GM18502 (cell line): ENCODE measurements at regions not wholly inside any gene's neighbourhood (a gene's known extent, or its start where the extent isn't known, plus 50 kb on each side); places are given as distances from the start of the nearest gene placed in this dataset.
"Not testable (repeated sequence)": the region's sequence is repeated elsewhere in the genome, so short reads cannot be mapped to it uniquely, and the experiment has no call there.

ENCODE experiments used
- ATAC-seq: cut with Tn5 transposase; IDR thresholded peaks from one replicate; pipeline ENCODE4 v1.9.1; 2021; ENCODE audit warnings: mild to moderate bottlenecking; ENCODE audit not compliant: unreplicated experiment, poor library complexity

DNA sequence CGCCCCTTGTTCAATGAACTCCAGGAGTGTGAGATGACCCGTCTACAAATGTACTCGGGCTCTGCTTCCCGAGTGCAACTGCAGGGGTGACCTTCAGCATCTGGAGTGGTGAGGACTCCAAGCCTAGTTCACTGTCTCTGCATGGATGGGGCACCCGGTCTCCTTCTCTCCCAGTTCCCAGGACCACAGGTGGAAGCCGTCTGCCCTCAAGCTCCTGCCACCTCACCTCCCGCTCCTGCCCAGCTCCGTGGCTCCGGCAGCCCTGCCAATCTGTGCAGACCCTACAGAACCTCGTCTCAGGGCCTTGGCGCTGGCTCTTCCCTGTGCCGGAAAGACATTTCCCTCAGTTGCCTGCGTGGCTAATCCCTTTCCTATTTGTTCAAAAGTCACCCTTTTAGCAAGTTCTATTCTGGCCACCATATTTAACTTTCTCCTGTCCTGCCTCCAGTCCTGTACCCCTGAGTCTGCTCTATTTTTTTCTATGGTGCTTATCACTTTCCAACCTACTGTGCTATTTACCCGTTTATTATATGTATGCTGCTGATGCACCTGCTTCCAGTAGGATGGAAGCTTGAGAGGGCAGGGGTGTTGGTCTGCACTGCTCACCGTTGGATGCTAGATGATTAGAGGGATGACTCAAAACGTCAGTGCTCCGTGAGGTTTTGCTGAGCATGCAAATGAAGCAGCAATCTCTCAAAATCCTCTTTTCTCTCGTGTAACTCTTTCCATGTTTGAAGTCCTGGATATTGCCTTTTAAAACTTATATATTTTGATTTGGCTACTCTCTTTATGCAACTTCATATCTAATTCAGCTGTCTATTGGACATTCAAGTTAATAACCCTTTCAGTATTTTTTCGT, 641.4 kb downstream of the ACTR3B start:
- no peak for ATAC-seq

DNA sequence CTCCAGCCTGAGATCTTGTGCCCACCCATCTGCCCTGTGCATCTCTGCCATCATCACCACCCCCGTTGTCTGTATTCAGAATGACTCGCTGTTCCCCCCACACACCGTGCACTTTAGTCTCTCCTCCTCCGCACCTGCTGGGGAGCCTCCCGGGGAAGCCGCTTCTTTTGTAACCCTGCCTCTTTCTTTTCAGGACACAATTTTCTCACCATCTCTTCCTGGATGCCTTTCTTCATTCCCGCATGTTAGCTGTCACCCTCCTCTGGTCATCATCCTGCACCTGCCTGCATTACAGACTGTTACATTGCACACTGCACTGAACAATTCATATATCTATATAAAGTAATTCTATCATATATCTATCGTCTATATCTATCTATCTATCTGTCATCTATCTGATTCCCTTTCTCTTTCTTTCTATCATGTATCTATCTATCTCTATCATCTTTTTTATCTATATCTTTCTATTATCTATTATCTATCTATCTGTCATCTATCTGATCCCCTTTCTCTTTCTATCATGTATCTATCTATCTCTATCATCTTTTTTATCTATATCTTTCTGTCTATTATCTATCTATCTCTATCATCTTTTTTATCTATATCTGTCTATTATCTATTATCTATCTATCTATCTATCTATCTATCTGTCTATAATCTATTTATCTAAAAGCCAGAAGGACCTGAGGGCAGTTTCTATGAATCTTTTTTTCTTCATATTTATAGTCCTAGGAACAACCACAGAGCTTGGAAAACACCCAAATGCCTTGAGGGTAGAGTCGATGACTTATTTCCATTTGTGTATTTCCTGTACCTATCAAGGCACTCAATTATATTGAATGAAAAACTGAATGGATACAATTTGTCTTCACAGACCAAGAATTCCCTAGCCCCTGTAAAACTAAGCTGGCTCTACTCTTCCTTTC, 642.5 kb downstream of the ACTR3B start:
- ATAC-seq = no peak

DNA sequence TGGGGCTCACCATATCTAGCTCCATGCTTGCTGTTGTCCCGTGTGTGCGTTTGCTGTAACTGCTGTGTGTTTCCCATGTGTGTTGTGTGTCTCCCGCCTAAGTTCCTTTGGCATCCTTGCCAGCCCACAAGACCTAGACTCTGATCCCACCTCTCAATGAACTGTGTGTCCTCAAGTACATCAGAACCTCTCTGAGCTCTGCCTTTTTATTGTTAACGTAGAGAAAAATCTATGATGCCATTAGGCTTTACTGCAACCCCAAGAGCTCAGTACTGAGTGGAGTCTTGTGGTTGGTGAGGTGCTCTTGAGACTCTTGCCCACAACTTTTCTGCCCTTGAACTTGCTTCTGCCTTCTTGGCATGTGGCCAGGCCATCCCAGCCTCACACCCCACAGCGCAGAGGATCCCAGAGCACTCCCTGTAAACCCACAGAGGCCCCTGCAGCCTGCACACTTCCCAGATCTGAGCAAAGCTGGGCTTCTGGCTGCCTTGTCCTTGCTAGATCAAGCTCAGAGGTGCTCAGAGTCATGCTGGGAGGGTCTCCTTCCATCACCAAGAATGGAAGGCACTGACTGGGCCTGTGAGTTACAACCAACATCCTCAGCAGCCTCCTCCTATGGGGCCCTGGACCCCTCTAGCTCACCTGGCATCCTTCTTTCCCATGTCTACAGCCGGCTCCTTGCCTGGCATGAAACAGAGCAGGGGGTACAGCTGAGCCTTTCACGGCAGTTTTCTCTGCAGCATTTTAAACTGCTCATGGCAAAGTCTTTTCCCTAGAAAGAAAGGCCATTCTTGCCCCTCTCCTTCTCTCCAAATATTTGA, 643.4 kb downstream of the ACTR3B start:
- no peak for ATAC-seq

DNA sequence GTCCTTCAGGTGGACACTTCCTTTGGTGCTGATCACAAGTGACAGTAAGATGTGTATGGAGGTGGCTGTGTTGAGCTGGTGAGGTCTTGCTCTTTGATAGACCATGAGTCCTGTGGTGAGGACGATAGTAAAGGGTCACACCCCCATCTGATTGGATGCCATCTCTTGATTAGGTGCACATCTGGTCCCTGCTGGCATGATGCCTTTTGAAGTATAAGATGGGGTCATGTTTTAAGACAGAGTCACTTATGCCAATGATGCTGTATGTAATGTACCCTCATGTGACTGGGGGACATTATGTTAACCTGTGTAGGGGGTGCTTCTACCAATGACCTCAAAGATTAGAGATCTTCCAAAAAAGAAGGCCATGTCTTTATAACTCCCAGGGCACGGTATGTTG, 644.6 kb downstream of the ACTR3B start:
- ATAC-seq = no peak

DNA sequence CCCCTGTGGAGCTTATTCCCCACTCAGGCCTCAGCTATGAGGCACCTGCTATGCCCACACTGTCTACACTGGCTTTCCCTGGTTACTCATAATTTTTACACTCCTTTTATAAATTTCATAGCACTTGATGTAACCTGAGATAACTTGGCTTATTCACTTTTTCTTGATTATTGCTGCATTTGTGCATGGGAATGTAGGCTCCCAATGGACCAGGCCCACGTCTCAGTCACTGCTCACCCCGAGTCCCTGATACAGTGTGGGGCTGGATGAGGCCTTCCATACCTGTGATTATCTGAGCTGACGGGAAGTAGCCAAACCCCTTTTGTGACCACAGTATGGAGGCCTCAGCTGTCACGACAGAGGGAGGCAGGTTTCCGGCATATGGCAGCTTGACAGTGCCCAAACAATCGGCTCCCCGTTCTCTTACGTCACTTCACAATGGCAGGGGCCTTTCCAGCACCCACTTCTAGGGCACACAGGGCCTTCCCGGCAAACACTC, 645.3 kb downstream of the ACTR3B start:
- no peak for ATAC-seq

DNA sequence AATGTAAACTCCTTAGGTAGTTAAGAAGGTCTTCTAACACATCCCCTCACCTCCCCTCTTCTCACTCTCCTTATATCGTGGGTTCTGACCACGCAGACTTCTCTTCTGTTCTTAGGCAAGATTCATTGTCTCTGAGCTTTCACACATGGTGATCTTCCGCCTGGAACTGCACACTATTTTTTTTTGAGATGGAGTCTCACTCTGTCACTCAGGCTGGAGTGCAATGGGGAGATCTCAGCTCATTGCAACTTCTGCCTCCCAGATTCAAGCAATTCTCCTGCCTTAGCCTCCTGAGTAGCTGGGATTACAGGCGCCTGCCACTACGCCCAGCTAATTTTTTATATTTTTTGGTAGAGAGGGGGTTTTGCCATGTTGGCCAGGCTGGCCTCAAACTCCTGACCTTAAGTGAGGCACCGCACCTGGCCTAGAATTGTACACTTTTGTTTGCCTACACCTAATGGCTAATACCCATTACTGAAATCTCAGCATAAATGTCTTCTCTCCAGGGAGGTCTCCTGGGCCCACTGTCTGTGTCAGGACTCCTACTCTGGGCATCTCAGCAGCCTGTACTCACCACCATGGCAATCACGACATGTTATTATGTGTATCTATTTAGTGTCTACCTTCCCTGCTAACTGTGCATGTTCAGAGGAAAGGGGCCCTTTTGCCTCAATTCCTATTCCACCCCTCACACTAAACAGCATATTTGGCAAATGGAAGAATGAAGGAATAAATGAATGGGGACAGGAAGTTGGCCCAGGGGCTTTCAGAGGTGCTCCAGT, 646.3 kb upstream of the DPP6 start:
- no peak for ATAC-seq

DNA sequence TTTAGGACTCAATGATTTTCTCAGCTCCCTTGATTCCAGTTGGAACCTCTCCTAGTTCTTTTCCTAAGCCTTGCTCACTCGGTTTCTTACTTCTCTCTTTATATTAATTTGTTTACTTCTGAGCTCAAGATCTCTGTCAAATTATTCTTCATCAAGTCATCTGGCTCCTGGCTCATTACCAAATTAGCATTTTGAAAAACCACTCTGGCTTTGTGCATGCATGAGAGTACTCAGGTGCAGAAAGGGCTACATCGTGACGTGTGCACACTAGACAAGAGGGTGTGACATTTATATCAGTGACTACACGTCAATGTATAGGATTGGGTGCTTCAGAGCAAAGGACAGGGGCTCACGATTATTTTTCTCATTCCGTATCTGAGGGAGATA, 645.7 kb upstream of the DPP6 start:
- ATAC-seq = no peak

DNA sequence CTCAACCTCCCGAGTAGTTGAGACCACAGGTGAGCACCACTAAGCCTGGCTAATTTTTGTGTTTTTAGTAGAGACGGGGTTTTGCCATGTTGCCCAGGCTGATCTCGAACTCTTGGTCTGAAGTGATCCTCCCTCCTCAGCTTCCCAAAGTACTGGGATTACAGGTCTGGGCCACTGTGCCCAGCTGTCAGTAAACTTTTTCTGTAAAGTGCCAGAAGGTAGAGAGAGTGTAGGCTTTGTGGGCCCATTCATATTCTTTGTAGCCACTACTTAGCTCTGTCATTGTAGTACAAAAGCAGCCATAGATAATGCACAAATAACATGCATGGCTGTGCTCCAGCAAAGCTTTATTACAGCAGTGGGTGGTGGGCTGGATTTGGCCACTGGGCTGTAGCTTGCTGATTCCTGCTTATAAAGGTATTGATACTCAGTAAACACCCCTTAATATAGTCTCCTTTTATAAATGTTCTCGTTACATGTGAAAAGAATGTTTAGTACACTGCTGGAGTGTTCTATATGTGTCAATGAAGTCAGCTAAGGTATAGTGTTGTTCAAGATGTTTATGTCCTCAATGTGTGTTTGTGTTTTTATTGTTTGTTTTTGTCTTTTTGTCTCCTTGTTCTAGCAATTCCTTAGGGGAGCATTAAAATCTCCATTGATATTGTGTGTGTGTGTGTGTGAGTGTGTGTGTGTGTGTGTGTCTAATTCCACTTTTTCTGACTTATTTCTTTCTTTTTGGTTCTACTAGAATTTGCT, 644.7 kb upstream of the DPP6 start:
- no peak for ATAC-seq

DNA sequence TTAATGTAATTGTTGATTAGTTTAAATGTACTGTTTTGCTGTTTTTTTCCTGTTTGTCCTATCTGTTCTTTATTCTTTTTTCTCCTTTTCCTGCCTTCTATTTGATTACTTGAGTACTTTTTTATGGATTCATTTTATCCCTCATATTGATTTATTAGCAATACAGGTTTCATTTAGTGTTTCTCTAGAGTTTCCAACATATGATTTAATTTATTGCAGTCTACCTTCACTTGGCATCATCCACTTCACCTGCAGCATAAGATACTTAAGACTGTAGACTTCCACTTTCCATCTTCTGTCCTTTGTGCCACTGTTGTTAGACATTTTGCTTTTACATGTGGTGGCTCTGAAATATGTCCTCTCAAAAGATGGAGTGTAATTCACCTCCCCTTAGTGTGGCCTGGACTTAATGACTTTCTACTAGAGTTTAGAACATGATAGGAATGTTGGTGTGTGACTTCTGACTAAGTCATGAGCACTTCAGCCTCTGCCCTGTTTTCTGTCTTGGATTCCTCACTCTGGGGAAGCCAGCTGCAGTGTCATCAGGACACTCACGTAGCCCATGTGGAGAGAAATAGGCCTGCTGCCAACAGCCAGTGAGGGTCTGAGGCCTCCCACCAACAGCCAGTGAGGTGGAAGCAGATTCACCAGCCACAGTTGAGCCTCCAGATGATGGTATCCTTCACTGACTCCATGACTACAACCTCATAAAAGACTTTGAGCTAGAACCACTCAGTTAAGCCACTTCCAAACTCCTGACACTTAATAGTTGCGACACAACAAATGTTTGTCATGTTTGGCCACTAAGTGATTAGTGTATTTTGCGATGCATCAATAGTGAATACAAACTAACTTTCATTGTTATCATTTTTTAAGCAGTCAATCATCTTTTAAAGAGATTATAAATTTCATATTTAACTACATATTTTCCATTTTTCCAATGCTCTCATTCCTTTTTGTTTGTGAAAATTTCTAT, 643.5 kb upstream of the DPP6 start:
- no peak for ATAC-seq

DNA sequence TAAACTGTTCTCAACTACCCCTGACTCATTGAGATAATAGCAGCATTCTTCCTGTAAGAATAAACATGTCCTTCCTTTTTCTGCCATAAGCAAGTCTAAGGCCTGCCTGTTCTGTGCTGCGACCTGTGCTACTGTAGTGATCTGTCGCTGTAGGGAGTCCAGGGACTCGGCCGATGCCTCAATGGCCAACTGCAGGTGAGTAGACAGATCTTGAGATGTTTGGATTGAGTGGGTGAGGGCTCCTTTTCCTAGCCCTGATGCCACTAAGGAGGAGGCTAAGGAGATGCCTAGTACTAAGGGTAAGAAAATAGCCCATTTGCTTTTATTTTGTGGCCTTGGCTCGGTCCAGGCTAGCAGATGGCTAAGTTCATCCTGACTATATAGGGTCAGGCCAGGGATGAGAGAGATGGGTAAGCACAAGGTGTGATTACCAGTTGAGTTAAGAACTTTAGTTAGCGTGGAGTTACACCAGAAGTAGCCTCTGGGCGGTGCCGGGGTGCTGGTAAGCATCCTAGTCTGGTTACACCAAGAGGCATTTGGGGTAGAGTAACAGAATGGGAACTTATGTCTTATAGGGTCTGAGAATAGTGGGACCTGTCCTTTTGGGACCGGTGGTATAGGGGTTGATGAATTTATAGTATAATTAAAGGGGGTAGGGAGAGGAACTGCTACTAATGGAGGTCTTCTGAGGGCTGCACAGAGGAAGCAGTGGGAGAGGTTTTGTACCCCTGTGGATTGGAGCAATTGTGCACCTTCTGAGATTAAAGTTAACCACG, 642.4 kb upstream of the DPP6 start:
- not testable (repeated sequence) for ATAC-seq

DNA sequence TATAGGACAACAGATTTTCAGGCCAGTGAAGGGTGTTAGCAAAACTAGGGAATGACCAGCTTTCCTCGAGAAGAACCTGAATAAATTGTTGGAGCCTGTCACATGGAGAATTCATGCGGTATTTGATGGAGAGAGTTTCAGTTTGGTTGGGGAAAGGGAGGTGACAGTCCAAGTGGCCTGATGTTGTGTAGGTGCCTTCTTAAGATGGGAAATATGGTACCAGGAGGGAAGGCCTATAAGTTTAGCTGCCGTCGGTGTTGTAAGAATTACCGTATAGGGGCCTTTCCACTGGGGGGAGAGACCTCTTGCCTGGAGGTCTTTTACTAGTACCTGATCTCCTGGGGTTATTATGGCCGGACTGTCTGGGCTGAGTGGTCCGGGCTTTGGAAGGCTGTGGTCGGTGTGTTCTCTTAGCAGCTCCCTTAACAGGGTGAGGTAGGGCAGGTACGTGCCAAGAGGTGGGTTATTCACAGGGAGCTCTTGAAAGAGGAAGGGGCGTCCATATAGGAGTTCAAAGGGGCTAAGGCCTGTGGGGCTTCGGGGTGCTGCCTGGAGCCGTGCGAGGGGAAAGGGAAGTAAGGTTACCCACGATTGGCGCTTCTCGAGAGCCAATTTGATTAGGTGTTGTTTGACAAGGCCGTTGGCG, 641.1 kb upstream of the DPP6 start:
- not testable (repeated sequence) for ATAC-seq

DNA sequence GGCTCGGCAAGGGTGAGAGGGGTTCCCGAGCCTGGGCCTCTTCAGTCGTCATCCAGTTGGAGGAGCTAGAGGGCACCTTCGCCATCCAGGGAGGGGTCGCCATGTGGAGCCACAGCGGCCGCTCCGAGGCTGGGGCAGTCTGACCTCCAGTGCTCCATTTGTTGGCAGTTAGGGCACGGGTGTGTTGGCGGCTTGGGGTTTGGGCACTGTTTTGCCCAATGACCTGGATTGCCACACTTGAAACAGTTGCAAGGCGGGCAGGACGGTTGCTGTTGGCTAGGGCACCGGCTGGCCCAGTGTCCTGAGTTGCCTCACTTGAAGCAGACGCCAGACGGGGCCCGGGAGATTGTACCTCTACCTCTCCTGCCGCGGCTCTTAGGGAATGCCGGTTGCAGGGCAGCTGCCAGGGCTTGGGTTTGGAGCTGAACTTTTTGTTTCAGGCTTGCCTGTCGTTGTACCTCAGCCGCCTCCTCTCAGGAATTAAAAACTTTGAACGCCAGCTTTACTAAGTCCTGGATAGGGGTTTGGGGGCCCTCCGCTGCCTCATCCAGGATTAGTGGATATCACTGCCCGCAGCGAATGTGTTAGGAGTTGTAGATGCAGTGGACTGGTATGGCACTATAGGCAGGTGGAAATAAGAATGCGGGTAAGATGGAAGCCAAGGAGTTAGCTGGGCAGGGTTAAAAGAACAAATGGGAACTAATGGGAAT, 639.9 kb upstream of the DPP6 start:
- ATAC-seq = not testable (repeated sequence)

DNA sequence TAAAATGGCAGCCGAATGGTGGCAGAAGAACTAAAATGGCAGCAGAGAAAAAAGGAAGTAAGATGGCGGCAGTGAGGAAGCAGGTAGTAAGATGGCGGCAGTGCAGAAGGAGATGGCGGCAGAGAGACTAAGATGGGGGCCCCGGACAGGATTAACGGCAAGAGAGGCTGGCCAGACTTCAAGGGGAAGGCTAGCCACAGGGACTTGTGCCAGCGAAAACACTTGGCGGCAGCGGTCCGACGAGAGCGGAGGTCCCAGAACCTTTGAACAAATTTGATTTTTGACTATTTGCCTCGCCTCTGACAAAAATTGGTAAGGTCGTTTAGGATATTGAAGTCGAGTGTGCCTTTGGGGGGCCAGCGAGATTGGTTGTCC, 639.4 kb upstream of the DPP6 start:
- not testable (repeated sequence) for ATAC-seq

DNA sequence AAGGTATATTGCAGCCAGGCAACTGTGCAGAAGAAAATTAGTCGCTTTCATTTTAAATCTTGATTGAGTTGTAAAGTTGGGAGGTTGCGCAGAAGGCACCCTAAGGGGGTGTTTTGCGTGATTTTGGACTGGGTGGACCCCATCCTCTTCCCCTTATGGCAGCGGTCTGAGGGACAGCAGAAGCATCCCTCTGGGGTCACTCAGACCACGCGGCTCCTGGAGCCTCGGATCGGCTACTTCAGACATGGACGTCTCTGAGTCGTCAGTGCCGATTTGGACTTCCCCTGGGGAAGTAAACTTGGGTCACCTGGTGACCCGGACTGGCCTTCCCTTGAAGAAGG, 639.0 kb upstream of the DPP6 start:
- ATAC-seq = no peak

DNA sequence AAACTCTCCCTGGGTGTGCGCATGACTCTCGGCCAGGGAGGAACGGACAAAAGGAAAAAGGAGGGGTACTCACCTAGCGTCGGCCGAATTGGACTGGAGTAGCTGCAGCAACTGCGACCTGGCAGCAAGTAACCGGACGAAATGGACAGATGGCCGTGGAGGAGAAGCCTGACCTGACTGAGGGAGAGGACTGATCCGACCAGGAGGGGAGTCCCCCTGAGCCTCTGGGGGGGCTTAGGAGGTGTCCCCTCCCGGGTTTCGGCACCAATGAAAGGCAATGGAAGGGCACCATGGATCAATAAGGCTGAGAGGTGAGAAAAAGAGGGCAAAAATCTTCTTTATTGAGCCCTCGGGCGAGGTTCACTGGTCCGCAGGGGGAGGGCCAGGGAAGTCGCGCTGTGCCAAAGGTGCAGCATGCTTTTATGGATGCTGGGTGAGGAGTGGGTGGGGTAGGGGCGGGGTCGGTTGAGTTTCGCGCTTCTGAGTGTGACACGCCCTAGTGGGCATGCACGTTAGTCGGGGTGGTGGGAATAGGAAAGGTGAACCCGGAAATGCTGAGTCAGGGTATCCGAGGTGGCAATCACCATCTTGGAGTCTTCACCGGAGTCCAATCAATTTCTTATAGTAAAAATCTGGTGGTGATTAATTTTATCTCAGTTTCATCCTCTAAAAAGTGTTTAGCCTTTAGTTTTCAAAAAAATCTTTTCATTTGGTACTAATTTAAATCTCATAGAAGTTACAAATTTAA, 638.5 kb upstream of the DPP6 start:
- no peak for ATAC-seq
